ENCODE measurements at regions not wholly inside any gene's neighbourhood (a gene's known extent, or its start where the extent isn't known, plus 50 kb on each side); places are given as distances from the start of the nearest gene placed in this dataset.

DNA sequence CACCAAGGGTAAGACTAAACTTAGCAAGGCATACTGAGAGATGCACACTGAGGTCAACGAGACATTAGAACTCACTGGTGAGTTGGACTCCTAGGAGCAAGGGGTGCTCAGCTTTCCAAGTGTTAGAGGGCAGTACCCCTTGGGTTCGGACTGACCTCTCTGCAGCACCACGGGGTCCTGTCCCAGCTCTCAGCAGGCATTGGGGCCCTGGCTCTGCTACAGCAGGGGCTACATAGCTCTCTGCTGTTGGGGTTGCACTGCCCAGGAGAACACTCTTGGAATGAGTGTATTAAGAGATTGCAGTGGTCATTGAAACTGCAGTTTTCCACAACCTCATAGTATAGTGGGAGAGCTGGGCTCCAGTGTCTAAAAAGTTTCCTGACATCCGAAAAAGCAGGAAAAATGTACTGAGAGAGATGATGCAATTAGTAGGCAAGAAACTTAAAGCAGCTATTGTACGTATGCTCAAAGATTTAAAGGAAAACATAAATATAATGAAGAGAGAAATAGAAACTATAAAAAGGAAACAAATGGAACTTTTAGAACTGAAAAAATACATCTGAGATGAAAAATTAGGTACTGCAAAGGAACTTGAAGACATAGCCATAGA is 132.5 kb upstream of the MAX start:
- H3K4me3 ChIP-seq, result no peak overlapping the region
- peaks cover 21% of the 10 kb centered on the region for H3K4me1 ChIP-seq
- H3K9me3 ChIP-seq, result no peaks in the 10 kb centered on the region
- WGBS, 2 donors, result 83 to 89% methylated on average over 4 to 5 of the region's 5 CpGs
- no peak overlapping the region for H3K27ac ChIP-seq
- TF ChIP-seq, protein P1, sequence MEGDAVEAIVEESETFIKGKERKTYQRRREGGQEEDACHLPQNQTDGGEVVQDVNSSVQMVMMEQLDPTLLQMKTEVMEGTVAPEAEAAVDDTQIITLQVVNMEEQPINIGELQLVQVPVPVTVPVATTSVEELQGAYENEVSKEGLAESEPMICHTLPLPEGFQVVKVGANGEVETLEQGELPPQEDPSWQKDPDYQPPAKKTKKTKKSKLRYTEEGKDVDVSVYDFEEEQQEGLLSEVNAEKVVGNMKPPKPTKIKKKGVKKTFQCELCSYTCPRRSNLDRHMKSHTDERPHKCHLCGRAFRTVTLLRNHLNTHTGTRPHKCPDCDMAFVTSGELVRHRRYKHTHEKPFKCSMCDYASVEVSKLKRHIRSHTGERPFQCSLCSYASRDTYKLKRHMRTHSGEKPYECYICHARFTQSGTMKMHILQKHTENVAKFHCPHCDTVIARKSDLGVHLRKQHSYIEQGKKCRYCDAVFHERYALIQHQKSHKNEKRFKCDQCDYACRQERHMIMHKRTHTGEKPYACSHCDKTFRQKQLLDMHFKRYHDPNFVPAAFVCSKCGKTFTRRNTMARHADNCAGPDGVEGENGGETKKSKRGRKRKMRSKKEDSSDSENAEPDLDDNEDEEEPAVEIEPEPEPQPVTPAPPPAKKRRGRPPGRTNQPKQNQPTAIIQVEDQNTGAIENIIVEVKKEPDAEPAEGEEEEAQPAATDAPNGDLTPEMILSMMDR (IDR thresholded peaks at IDR 0.05), result no peak
- TF ChIP-seq POLR2A (IDR thresholded peaks at IDR 0.05), result no peak
- no peaks in the 10 kb centered on the region for H3K27me3 ChIP-seq
- no peak for ATAC-seq
- DNase-seq, result no peak
- intact Hi-C loops (cut with DNase I), result no loop called here
- H3K36me3 ChIP-seq (replicated peaks in 1 of 2; ENCODE audit: insufficient read depth in 1 of 2, low read depth in 2 of 2), result no peaks in the 10 kb centered on the region

DNA sequence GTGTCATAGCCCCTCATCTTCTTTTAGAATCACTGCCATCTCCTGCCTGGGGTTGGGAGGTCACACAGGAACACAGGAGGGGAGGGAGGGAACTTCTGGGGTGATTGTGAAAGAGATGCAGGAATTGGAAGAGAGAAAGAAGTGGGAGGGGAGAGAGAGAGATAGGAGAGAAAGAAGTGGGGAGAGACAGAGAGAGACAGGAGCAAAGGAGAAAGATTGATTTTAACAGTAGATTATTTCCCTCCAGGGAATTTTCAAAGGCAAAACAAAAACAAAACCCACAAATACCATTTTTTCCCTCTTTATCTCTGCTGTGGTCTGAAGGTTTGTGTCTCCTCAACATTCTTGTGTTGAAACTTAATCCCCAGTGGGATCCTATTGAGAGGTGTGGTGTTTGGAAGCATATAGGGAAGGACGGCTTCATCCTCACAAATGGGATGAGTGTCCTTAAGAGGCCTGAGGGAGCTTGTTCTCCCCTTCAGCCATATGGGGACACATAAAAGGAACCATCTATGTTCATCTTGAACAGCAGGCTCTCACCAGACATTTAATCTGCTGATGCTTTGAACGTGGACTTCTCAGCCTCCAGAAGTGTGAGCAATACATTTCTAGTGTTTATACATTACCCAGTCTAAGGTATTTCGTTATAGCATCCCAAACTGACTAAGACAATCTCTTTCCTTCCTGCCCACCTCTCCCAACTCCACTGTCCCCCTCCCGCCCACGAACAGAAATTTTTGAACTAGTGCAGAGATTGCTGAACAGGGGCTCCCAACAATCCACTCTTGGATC is 134.9 kb upstream of the MAX start:
- 88 to 90% methylated on average over 5 of the region's 5 CpGs for WGBS, 2 donors
- Histone ChIP-seq H3K4me1 (no peaks in the 10 kb centered on the region), H3K27ac (no peak overlapping the region)

DNA sequence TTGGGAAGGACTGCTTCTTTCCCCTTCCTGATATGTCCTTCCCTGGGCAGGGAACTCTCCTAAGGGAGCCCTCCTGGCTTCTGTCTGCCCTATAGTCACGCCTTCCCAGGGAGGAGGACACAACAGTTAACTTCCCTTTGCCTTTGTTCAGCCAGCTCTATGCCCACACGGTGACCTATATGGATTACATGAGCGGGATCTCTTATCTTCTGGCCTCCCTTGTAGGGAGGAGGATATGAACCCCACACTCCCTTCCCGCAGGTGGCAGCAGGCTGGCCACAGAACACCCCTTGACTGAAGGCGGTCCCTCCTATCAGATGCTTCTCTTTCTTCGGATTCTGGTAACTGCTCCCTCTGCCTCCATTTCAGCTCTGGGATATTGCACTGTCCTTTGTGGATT is 135.6 kb upstream of the MAX start:
- H3K27me3 ChIP-seq, result no peaks in the 10 kb centered on the region
- no peak for DNase-seq
- H3K9me3 ChIP-seq, result no peaks in the 10 kb centered on the region
- no peaks in the 10 kb centered on the region for H3K4me1 ChIP-seq
- ATAC-seq, result no peak
- no peak overlapping the region for H3K4me3 ChIP-seq
- TF ChIP-seq, protein P1 (IDR thresholded peaks at IDR 0.05), result no peak
- TF ChIP-seq POLR2A (IDR thresholded peaks at IDR 0.05), result no peak
- 68 to 88% methylated on average over 6 of the region's 6 CpGs for WGBS, 2 donors
- no peaks in the 10 kb centered on the region for H3K36me3 ChIP-seq (replicated peaks in 1 of 2; ENCODE audit: insufficient read depth in 1 of 2, low read depth in 2 of 2)
- intact Hi-C loops (cut with DNase I), result no loop called here
- no peak overlapping the region for H3K27ac ChIP-seq

More for the DNA sequence above, 134.9 kb upstream of the MAX start:
- Histone ChIP-seq H3K4me3 (no peak overlapping the region), H3K9me3 (no peaks in the 10 kb centered on the region), H3K36me3 (replicated peaks in 1 of 2; ENCODE audit: insufficient read depth in 1 of 2, low read depth in 2 of 2) (no peaks in the 10 kb centered on the region), H3K27me3 (no peaks in the 10 kb centered on the region)
- intact Hi-C loops (cut with DNase I), result no loop called here
- DNase-seq, result no peak
- TF ChIP-seq, protein P1 (IDR thresholded peaks at IDR 0.05), result no peak
- TF ChIP-seq POLR2A (IDR thresholded peaks at IDR 0.05), result no peak
- no peak for ATAC-seq

DNA sequence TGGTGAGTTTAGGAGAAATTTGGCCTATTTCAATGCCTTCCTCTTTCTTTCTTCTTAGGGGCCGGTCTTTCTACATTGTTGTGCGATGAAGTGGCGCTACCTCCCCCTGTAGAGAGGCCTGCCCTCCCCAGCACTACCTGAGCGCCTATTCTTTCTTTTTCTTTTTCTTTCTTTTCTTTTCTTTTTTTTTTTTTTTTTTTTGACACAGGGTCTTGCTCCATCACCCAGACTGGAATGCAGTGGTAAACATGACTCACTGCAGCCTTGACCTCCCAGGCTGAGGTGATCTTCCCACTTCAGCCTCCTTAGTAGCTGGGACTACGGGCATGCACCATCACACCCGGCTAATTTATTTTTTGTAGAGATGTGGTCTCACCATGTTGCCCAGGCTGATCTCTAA is 136.1 kb upstream of the MAX start:
- Histone ChIP-seq H3K4me3 (no peak overlapping the region), H3K9me3 (no peaks in the 10 kb centered on the region), H3K27ac (no peak overlapping the region), H3K36me3 (replicated peaks in 1 of 2; ENCODE audit: insufficient read depth in 1 of 2, low read depth in 2 of 2) (no peaks in the 10 kb centered on the region), H3K27me3 (no peaks in the 10 kb centered on the region), H3K4me1 (peaks cover 1% of the 10 kb centered on the region)
- no peak for TF ChIP-seq POLR2A (IDR thresholded peaks at IDR 0.05)
- TF ChIP-seq, protein P1 (IDR thresholded peaks at IDR 0.05), result no peak
- intact Hi-C loops (cut with DNase I), result no loop called here
- WGBS, 2 donors, result 91 to 98% methylated on average over 6 of the region's 6 CpGs
- ATAC-seq, result peak; percentile 10
- no peak for DNase-seq

Data from body of pancreas (tissue), 4 donors.